ENCODE measurements at regions not wholly inside any gene's neighbourhood (a gene's known extent, or its start where the extent isn't known, plus 50 kb on each side); places are given as distances from the start of the nearest gene placed in this dataset.

DNA sequence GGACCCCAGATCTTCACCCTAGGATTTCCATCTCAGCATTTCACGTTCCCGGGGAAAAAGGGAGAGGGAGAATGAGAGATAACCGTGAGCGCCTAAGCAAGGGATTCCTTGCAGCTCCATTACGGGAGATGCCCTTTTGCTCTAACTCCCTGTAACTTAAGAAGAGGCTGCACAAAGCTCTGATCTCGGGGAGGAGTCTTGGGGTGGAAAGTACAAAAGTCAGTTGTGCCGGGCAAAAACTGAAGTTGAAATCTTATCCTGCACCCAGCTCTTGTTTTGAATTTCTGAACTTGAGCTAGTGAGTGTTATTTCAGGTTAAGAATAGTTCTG, 256.4 kb upstream of the SOX21 start:
- DNase-seq: no peak

GRCh38 chr13:94968040-94968756, 255.9 kb upstream of the SOX21 start:
- DNase-seq: no peak

- DNase-seq: no peak
These were observed 255.1 kb upstream of the SOX21 start for GRCh38 chr13:94967183-94968039.

DNA sequence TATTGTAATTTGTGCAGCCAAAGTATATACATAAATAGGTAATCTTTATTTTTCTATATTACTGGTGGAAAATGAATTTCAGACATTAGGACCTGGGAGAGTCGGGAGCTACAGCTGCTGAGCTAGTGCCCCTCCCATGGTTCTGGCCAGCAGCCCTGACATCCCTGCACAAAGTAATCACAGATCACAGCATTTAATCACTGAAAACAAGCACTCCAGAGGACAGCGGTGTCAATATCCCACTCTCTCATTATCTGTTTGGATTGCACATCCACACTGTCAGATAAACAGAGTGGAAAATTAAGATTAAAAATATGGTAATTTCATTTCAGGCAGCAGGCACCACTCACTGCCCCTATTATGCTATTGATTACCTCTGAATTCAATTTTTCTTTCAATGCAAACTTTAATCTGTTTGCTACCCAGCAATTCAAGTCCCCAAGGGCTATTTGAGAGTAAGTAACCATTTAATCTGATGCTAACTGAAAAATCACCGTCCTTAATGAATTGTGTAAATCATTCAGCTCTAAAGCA, 254.1 kb upstream of the SOX21 start:
- DNase-seq: no peak

- DNase-seq: no peak
These were observed 247.3 kb upstream of the SOX21 start for GRCh38 chr13:94959626-94960025.

GRCh38 chr13:94956417-94957110, 244.2 kb upstream of the SOX21 start:
- no peak for DNase-seq

DNA sequence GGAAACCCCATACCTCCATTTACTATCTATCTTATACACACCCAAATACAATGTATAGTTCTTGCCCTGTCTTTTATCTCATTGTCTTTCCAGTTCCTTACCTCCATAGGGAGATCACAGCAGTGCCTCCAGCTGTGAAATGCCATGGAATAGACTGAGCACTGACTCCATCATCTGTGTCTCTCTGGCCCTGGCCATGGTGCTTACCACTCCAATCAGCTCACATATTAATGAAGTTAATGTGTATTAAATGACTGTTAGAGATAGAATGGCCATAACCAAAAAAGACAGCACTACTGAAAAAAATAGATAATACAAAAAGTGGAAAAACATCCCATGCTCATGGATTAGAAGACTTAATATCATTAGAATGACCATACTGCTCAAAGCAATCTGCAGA, 240.4 kb upstream of the SOX21 start:
- no peak for DNase-seq

DNA sequence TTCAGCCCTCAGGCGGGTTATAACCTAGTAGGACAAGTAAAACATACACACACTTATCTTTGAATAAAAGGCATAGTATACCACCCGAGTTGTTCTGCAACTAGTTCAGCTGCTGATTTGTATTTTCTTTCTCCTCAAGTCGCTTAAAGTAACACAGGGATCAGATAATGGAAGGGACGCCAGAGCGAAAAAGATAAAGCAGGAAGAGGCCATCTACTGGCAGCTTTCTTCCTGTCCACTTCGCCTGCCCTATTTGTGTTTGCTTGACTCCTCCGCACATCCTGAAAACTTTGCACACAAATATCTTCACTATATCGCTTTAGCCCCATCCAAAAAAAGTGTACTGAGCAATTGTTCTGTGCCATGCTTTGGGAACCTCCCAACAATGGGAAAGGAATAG, 238.0 kb upstream of the SOX21 start:
- no peak for DNase-seq

GRCh38 chr13:94947965-94948371, 235.6 kb upstream of the SOX21 start:
- no peak for DNase-seq

DNA sequence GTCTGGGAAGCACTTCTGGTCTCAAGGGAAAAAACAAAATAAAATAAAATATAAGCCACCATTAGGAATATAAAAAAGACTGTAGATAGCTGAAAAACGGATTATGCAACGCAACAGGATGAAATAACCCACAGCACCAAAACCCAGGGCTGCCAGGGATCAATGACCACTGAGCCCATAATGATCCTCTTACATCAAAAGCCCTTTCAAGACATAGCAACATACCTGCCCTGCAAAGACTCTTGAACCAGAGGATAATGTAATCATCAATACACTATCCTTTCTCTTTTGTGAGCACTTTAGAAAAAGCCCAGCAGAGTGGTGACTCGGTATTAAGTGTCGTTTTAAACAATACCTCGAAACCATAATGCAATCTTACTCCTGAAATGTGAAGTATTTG, 235.0 kb upstream of the SOX21 start:
- no peak for DNase-seq

GRCh38 chr13:94946039-94946438, 233.7 kb upstream of the SOX21 start:
- no peak for DNase-seq

GRCh38 chr13:94938124-94938523, 225.8 kb upstream of the SOX21 start:
- DNase-seq: no peak

DNA sequence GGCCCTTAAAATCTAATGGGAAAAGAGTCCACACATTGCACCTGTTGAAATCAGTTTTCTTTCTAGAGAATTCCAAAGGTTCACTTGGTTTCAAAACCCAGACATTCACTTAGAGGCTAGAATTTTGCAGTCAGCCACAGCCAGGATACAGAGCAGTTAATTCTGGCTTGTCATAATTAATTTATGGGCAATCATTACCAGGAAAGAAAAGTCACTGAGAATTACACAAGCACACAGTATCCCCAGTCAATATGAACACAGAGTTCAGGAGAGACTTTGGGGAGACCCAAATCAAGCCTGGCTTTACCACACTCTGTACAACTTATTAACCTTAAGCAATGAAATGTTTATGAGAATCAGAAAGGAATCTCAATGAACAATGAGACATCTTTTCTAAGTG, 224.3 kb upstream of the SOX21 start:
- DNase-seq: no peak

DNA sequence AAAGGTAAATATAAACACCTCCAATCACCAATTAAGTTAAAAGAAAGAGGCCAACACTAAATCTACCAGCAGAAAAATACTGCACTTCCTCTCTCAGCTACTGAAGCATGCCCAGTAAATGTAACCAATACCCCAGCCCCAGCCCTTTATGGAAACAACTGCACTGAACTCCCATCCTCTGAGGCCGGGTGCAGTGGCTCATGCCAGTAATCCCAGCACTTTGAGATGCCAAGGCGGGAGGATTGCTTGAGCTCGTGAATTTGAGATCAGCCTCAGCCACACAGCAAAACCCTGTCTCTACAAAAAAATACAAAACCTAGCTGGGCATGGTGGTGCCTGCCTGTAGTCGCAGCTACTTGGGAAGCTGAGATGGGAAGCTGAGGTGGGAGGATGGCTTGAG, 221.6 kb upstream of the SOX21 start:
- DNase-seq: no peak

DNA sequence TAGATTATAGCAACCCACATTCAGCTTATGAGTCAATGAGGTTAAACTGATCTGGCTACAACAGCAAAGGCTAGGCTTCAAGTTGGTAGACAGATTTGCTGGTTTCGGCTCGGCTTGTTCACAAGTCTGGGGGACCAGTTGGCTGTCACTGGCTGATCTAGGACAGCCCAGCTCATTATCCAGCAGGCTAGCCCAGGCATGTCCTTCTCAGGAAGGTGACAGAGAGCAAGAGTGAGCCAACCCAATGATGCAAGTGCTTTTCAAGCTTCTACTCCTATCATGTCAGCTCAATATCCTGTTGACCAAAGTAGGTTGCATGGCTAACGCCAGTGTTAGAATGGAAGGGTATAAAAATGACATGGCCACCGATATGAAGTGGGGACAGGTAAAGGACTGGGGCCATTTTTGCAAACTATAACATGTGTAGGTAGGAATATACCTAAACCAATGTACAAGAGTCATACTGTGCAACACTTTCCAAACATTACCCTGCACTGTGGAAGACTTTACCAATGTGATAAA, 220.9 kb upstream of the SOX21 start:
- no peak for DNase-seq

- DNase-seq: no peak
These were observed 215.9 kb upstream of the SOX21 start for GRCh38 chr13:94928127-94928775.

DNA sequence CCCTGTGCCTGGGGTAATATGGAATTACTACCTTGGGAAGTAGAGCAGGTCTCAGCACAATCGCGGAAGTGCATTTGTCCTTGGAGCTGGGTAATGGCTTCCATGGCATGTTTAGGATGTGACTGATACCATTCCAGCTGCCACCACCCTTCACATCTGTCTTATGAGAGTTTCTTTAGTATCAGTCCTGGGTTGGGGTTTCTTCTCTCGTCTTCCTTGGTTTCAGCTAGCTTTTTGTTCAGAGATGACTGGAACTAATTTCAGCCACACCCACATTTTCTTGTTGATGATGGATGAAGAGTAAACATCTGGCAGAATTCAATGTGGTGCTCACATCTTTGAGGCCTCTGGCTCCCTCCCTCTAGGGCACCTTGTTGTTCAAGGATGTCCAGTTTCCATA, 212.9 kb upstream of the SOX21 start:
- DNase-seq: no peak

DNA sequence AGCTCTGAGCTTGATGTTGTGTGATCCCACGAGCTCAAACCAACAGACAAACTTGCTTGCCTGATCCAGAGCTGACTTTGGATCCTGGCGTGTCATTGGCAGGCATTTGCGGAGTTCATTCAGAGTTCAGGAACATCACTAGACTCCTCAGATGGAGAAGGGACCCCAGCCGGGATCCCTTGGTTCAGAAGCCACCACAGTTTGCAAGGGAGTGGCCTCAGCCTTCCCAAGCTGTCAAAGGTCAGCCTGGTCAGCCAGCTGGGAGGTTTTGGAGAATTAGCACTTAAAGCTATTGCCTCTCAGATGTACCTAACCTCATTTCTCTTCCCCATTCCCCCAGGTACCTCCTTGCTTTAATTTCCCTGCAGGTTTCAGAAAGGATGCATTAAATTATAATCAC, 208.8 kb upstream of the SOX21 start:
- DNase-seq: no peak

DNA sequence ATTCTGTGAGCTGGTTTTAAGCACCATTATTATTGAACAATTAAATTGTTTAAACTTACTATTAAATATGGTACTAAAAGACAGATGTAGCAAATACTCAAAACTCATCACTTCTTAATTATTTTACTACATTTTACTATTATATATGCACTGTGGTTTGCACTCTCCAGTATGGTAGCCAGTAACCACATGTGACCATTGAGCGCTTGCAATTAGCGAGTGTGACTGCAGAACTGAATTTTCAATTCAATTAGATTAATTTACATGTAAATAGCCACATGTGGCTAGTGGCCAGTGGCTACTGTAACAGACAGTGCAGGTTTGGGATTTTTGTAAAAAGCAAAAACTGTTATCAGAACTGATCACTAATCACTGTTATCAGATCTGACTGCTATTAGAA, 208.2 kb upstream of the SOX21 start:
- no peak for DNase-seq

- no peak for DNase-seq
These were observed 205.5 kb upstream of the SOX21 start for GRCh38 chr13:94917824-94918223.

- no peak for DNase-seq
These were observed 202.6 kb upstream of the SOX21 start for GRCh38 chr13:94914895-94915294.

DNA sequence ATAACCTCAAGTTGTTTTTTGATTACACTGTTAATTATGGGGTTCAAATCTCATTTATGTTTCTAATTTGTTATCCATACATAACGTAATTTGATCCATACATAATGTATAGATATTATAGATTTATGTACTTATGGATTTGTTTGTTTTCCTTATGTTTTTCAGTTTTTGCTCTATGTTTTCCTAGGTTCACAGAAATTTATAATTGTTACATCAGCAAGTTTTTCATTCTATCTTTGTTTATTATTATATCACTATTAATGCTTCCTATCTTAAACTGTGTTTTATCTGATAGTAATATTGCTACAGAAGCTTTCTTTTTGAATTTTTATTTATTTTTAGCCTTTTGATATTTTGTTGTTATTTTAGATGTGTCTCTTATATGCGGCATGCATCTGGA, 194.3 kb upstream of the SOX21 start:
- no peak for DNase-seq
